ENCODE measurements at regions not wholly inside any gene's neighbourhood (a gene's known extent, or its start where the extent isn't known, plus 50 kb on each side); places are given as distances from the start of the nearest gene placed in this dataset.
A peak's percentile ranks its signal among the peaks of the same experiment; 100 is the strongest.
"Not testable (repeated sequence)": the region's sequence is repeated elsewhere in the genome, so short reads cannot be mapped to it uniquely, and the experiment has no call there.

DNA sequence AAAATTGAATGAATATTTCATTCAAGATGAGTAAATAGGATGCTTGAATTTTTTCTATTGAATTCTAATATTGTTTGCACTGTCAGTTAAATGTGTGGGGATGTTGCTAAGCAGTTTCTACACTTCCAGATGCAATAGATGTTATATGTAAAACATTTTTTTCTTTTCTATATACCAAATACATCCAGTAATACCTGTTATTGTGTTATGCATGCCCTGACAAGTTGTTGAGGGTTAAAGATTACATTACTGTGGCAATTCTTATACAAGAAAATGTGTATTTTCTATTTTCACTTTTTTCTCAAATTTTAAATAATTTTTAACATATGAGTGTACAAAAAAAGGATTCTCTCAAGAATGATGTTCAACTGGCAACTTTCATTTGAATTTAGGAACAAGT lies 713.9 kb downstream of the GATA3 start:
- no peak for DNase-seq (ENCODE audit: low read depth, low spot score)

DNA sequence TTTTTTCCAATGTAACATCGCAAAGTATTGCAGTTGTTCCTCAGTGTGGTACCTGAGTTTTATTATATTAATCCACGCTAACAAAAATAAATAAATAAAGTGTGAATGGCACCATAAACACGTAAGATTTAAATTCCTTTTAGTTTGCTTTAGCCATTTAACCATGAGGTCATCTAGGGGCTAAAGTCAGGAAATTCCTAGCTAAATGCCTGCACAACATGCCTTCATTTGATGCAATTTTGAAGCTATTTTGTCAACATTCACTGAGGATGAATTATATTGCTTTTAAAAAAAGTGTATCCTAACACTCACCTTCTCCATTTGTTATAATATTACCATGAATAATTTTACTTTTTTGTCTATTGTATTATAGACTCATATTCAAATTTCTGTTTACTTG lies 714.4 kb downstream of the GATA3 start:
- no peak for DNase-seq (ENCODE audit: low read depth, low spot score)

DNA sequence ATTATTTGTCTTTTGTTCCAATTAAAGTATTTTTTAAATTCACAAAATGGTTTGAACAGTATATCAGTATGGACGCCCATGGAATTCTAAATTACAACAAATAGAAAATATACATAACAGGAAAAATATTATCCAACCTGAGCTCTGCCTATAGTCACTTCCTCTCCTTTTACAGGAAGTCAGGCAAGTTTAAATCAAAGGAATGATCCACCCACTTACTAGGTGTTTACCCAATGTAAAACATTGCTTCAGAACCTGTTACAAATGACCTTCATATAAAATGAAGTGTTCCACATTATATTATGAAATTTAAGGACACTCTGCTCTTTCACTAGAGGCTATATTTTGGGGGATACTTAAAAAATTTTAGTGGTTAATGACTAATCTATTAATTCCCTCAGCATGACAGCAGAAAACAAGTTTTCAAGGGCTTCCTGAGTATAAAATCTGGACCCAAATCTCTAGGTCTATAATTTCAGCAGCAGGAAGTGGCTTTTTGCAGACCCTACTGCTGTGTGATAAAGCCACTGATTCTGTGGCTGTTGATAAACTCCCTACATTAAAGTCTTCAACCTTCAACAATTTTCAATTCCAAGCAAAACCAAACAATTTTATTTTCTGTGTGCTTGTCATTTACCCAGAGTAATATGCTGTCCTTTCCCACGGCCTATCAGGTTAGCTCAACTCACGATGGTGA lies 722.6 kb downstream of the GATA3 start:
- no peak for DNase-seq (ENCODE audit: low read depth, low spot score)

DNA sequence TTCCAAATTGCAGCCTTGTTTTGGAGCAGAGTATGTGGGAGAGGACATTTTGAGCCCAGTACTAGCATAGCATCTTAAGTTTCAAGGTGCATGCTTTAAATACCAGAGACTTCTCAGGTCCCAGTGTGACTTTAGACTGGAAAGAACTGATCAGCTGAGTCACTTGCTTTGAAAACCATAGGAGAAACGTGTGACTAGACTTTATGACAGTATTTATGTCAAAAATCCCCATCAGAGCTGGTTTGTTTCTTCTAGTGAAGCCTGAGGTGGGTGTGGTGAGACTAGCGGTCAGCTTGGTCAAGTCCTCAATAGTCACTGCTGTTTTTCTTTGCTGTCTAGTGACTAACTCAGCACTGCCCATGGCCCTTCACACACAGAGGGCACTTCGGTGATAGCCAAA lies 724.2 kb downstream of the GATA3 start:
- no peak for DNase-seq (ENCODE audit: low read depth, low spot score)

DNA sequence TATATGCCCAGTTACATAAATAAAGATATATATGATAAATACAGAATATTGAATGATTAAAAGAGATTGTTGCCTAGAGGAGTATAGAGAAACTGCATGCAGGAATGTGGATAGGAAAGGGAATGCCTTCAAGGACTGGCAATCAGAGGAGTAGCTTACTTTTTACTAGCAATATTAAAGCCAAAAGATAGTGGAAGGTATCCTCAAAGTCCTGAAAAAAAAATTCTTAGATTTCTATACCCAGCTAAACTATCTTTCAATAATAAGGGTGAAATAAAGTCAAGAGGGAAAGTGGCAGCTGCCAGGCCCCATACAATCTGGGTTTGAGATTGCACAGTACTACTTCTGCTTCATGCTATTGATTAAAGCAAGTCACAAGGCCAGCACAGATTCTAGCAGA lies 733.2 kb downstream of the GATA3 start:
- DNase-seq (ENCODE audit: low read depth, low spot score): no peak

DNA sequence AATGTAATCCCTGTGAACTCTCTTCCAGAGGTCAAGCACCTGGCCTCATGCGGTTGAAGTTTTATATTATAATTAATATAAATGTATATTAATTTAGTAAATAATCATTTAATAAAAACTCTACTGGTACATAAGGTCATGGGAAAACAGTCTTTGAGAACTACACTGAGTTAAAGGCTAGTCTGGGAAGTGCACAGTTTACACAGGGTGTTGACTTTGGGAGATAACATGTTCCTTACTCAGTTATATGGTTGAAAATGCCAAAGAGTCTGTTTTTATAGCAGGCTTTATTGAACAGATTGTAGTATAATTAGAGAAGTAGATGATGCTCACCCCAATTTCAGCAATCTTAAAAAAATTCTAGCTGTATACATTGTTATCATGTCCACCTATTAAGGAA lies 735.9 kb downstream of the GATA3 start:
- no peak for DNase-seq (ENCODE audit: low read depth, low spot score)

DNA sequence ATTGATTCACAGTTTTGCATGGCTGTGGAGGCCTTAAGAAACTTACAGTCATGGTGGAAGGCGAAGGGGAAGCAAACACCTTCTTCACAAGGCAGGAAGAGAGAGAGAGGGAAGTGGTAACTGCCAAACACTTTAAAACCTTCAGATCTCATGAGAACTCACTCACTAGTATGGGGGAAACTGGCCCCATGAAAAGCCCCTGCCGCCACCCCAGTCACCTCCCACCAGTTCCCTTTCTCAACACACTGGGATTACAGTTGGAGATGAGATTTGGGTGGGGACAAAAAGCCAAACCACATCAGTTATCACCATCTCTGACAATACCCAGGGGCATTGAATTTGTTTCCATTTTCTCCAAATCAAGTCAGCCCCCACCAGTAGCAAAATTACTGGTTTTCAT lies 740.4 kb downstream of the GATA3 start:
- DNase-seq (ENCODE audit: low read depth, low spot score): no peak

DNA sequence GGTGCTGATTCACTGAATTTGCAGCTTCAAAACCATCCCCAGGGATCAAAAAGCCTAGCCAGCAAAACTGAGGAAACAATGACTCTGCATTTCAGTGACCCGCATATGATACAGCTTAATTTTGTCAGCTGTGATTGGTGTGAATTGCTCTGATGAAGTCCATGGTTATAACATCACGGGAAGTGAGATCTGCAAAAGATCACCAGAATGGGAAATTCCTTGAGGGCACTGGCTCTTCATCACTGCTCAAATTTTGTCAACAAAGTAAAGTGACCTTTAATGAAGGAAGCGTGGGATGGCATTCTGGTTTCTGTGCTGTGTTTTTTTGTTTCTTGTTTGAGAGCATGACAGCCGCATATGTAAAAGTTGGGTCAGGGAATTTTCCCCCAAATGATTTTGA lies 745.9 kb downstream of the GATA3 start:
- DNase-seq (ENCODE audit: low read depth, low spot score): no peak

DNA sequence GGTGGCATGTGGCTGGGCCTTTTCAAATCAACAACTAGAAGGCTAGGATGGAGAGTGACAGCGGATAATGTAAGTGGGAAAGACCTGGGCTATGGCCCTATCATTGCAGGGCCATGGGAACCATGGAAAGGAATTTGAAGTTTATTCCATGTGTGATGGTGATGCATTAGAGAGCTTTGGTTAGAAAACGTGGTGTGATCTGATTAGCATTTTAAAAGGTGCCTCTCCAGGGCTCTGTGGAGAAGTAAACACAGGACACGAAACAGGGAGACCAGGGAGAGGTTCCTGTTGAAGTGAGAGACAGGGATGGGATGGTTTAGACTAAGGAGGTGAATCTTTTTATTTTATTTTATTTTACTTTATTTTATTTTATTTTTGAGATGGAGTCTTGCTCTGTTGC lies 749.5 kb downstream of the GATA3 start:
- peak; percentile 8 for DNase-seq (ENCODE audit: low read depth, low spot score)

DNA sequence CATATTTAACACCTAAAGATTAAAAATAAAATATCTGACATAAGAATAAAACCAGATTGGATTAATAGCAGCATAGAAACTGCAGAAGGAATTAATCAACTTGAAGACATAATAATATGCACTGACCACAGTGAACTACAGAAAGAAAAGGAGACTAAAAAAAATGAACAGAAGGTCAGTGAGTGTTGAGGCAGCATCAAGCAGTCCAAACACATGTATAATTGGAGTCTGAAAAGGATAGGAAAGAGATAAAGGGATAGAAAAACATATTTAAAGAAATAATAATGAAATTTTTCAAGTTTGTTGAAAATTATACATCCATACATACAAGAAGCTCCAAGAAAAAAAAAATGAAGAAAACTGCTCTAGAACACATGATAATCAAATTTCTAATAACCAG lies 756.2 kb downstream of the GATA3 start:
- DNase-seq (ENCODE audit: low read depth, low spot score): no peak

DNA sequence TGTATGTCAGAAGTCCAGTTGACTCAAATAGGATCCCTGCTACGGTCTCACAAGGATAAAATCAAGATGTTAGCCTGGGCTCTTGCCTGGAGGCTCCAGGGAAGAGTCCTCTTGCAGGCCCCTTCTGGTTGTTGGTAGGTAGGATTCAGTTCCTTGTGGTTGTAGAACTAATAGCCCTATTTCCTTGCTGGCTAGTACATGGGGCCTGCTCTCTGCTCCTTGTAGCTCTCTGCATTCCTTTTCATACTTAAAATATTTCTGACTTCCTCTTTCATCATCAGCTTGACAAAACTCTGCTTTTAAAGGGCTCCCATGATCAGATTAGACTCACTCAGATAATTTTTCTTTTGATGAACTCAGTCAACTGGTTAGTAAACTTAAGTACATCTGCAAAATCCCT lies 756.7 kb downstream of the GATA3 start:
- DNase-seq (ENCODE audit: low read depth, low spot score): no peak

DNA sequence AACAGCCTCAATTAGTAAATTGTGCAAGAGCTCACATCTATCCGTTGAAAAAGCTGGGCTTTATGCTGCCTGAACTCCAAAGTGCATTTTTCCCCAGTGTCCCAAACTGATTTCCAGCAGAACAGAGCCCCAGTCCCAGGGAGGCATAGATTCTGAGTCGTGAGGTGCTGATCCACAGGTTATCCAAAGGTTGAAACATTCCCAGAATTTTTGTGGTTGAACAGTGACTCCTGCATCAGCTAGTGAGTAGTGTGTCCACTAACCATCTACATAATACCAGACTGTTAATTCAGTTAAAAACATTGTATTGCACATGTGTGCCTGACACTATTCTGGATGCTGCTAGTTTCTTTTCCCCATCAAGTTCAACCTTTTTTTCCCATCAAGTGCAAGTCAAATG lies 761.5 kb downstream of the GATA3 start:
- no peak for DNase-seq (ENCODE audit: low read depth, low spot score)

DNA sequence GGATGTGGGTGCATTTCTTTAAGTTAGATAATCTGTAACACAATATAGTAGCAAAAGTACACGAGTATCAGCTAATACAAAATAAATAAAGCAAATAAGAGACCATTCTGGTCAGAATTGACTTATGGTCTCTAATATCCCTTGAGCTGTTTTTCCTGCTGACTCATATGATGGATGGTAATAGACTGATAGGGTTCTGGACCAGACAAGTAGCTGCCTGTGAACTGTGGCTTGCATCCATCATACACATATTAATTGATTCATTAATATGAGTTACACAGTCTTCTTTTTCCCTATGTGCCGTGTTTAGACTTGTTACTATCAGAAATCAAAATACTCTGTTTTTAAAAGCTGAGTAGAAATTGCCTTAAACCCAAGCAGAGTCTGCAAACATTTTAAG lies 762.8 kb downstream of the GATA3 start:
- DNase-seq (ENCODE audit: low read depth, low spot score): no peak

DNA sequence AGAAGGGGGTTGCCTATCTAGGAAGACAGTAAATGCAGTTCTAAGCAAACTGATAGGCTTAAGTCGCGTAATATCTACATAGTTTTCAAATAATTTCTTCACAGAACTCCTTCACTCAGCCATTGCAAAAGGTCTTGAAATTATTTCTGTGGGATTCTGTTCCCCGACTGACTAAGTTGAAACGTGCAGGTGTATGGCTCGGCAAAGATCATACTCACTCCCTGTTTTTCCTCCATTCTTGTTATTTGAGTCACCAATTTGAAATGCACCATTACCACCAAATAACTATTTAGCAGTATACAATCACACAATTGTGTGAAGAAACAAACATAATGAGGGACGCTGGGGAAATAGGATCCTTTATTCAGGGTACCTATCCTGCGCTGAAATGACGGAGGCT lies 771.1 kb downstream of the GATA3 start:
- DNase-seq (ENCODE audit: low read depth, low spot score): no peak

DNA sequence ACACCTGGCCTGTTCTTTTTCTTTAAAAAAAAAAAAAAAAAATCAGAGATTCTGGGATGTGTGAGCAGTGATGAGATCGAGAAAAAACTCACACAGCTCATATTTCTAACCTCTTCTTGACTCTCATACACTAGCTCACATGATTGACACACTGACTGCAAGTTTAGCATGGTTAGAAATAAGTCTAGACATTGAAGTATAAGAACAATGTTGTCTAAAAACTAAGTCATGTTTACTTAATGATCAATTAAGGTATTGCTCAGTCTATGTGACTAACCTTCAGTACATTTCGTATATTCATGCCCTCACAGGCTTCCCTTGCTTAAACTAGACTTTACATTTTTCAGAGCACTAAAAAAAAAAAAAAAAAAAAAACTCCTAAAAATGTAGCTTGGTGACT lies 775.1 kb downstream of the GATA3 start:
- no peak for DNase-seq (ENCODE audit: low read depth, low spot score)

DNA sequence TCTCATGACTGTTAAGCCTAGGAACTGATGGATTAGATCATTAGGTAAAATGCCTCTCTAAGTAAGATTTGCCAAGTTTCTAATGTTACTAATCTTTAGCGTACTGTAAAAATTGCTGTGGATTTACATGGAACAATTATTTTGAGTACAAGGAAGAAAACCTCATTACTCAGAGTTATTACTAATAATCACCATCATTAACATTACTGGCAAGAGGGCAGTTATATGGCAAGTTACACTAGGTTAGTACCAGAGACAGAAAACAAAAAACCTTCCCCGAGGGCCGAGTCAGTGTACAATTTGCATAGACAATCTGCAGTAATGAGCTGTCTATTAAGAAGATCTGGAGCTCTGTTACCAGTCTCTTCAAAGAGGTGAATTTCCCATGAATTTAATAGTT lies 775.6 kb downstream of the GATA3 start:
- no peak for DNase-seq (ENCODE audit: low read depth, low spot score)

DNA sequence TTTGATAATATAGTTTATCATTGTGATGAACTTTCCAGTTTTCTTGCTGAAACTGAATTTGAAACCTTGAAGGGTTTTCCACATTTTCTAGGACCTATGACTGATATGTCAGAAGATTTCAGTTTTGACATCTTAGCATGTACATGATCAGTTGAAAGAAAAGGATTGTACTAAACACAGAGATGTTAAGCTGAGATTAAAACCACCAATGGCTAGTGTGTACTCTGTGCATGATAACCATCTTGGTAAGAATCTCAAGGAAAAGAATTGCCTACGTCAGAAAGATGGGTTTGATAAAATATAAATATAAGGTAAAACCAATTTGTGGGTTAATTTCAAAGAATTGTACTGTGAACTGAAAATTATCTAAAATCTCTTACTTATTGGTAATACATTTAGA lies 776.4 kb downstream of the GATA3 start:
- no peak for DNase-seq (ENCODE audit: low read depth, low spot score)

DNA sequence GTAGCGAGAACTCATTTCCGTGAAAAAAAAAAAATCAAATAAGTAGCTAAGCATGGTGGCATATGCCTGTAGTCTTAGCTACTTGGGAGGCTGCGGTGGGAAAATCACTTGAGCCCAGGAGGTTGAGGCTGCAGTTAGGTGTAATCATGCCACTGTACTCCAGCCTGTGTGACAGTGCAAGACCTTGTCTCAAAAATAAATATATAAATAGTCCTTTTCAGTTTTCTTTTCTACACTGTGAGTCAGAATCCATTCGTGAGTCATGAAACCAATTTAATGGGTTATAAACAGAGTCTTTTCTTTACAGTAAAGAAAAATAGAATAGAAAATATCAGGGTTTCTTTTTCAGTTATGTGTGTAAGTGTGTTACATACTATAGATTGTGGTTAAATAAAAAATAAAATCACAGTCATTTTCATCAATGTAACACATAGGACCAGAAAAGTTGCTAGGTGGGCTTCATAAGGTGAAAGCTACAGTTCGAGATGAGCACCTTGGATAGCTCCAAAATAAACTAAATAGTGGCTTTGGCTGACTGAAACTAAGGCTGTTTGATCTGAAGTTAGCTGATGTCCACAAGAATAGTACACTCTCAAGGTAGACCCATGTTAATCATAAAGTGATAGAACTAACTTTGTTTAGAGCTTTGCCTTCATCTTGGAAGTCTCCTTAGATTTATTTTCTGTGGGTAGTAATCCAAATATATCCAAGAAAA lies 781.1 kb downstream of the GATA3 start:
- no peak for DNase-seq (ENCODE audit: low read depth, low spot score)

DNA sequence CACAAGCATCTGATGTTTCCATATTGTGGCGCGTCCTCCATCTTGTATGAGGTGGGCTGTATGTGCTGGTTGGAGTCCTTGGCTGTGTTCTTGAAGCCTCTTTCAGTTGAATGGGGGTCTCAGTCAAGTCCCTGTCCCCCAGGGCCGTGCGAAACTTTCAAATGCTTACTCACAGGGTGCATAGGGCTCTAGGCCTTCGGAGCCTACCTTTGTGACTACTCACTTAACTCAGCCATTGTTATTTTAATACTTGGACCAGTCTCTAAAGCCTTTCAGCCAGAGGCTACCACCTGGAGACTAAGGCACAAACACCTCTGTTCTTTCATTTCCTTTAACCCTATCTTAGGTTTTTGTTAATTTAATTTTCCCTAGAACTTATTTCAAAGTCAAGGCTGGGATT lies 785.9 kb downstream of the GATA3 start:
- peak; percentile 26 for DNase-seq (ENCODE audit: low read depth, low spot score)

DNA sequence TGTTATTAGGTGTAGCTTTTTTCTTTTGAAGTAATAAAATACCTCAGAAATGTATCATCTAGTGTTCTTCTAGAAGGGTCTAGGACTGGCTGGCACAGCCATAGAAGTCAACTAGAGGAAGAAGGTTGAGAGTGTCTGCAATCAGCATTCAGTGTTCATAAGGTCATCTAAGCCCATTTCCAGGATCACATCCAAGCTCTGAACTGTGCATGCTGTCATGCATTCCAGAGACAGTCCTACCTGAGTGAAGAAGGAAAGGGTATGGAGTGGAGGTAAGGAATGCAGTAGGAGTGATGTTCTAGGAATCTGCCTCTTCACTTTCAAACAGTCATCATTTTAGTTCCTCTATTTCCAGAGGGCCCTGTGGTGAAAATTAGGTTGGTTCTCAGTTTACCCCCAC lies 789.7 kb downstream of the GATA3 start:
- DNase-seq (ENCODE audit: low read depth, low spot score): no peak

DNA sequence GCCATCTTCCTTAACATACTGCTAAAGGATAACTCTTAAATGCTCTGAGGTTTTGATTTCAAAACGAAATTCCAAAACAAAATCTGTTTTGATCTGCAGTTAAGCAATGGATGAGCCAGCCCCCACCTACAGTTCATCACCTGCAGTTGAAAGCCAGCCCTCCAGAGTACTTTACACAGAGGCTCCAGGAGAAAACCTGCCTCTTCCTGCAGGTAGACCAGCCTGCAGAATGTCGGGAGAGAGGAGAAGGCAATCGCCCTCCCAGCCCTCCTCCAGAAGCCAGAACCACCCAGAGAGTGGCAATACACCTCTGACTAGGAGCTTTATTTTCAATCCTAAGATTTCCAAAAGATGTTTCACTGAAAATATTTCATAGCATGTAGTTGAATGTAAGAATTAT lies 798.1 kb downstream of the GATA3 start:
- DNase-seq (ENCODE audit: low read depth, low spot score): no peak

DNA sequence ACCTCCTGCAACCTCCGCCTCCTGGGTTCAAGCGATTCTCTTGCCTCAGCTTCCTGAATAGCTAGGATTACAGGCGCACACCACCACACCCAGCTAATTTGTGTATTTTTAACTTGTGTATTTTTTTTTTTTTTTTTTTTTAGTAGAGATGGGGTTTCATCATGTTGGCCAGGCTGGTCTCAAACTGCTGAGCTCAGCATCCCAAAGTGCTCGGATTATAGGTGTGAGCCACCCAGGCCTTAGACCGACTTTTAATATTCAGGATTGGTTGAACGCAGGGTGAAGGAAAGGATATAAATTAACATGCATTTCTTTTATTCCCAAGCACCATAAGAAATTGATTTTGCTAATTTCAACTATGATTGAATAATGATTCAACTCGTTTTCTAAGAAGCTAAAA lies 798.6 kb downstream of the GATA3 start:
- no peak for DNase-seq (ENCODE audit: low read depth, low spot score)

DNA sequence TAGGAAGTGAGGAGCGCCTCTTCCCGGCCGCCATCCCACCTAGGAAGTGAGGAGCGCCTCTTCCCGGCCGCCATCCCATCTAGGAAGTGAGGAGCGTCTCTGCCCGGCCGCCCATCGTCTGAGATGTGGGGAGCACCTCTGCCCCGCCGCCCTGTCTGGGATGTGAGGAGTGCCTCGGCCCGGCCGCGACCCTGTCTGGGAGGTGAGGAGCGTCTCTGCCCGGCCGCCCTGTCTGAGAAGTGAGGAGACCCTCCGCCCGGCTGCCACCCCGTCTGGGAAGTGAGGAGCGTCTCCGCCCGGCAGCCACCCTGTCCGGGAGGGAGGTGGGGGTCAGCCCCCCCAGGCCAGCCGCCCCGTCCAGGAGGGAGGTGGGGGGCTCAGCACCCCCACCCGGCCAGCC lies 814.4 kb downstream of the GATA3 start:
- not testable (repeated sequence) for DNase-seq (ENCODE audit: low read depth, low spot score)

DNA sequence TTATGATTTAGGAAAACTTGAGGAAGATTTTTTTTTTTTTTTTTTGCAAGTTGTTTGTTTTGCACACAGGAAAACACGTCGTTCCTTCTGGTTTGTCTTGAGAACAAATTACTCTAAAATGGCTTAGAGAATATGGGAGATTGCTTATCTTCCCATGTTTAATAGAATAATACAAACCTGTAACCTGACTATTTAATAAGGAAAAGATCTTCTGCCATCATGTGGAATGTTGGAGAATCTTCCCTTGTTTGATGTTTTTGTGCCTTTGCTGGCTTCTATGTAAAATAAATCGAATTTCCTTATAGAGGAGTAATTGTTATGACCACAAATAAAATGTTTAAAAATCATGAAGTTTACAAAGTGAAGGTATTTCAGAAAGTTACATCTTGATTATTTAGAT lies 818.8 kb downstream of the GATA3 start:
- no peak for DNase-seq (ENCODE audit: low read depth, low spot score)
